Transverse colon (tissue), 4 donors: ENCODE measurements at regions not wholly inside any gene's neighbourhood (a gene's known extent, or its start where the extent isn't known, plus 50 kb on each side); places are given as distances from the start of the nearest gene placed in this dataset.

Experiments
- CTCF ChIP-seq, 5 experiments: fragments of 200-600 bp in 3 of 5; fragments of 450-650 bp in 2 of 5; sonication (generic) in 3 of 5; IDR thresholded peaks; 1 replicate in 2 of 5; 2 replicates in 3 of 5; pipeline ENCODE4 v1.5.1; 2016 to 2017; ENCODE audit warnings: antibody characterized with exemption in 5 of 5, inconsistent platforms in 3 of 5, mild to moderate bottlenecking in 2 of 5, moderate library complexity in 1 of 5
- POLR2AphosphoS5 ChIP-seq, 3 donors: sonication (generic); formaldehyde crosslinking; IDR thresholded peaks; one replicate each; pipeline ENCODE4 v1.6.1; 2016; ENCODE audit warnings: antibody characterized with exemption in 3 of 3

- TF ChIP-seq CTCF (IDR thresholded peaks at IDR 0.05) = no peak
- no peak for TF ChIP-seq POLR2AphosphoS5 (IDR thresholded peaks at IDR 0.05)
These were observed 190.1 kb upstream of the ITGA1 start for GRCh38 chr5:52597625-52598024.
